Activated CD4-positive, alpha-beta T cell treated with anti-CD3 and anti-CD28 coated beads, Interleukin-10, Interleukin-2, amounts not matched to agents 100 ng/mL and 50 ng/mL, durations not matched to agents 16 hours and 8 hours (primary cell): ENCODE measurements at regions not wholly inside any gene's neighbourhood (a gene's known extent, or its start where the extent isn't known, plus 50 kb on each side); places are given as distances from the start of the nearest gene placed in this dataset.

ENCODE experiments used
- DNase-seq: peaks from one replicate; pipeline ENCODE4 v3.0.0-alpha.2; 2020

GRCh38 chr2:144950899-144951560, 431.1 kb upstream of the ZEB2 start:
- no peak for DNase-seq

- DNase-seq: no peak
Observed at GRCh38 chr2:144948205-144948855, 428.4 kb upstream of the ZEB2 start.

- no peak for DNase-seq
Observed at GRCh38 chr2:144947709-144948037, 427.8 kb upstream of the ZEB2 start.

DNA sequence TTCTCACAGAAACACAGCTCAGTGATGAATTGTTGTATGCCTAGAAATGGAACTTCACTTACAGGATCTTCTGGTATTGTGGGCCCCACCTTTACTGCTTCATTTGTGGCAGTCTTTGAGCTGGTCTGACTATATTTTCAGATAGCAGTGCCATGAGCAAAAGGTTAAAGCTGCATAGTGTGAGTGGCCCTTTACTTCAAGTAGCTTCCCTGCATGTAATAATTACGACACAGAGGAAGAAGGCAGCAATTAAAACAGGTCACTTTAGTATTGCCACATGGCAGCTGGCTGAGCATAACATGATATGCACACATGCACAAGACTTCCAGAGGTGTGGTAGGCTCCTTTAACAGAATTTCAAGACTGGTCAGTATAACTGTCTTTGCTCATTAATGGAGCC, 426.3 kb upstream of the ZEB2 start:
- DNase-seq: no peak

GRCh38 chr2:144944546-144945220, 424.8 kb upstream of the ZEB2 start:
- no peak for DNase-seq

GRCh38 chr2:144943986-144944385, 424.1 kb upstream of the ZEB2 start:
- DNase-seq: no peak

DNA sequence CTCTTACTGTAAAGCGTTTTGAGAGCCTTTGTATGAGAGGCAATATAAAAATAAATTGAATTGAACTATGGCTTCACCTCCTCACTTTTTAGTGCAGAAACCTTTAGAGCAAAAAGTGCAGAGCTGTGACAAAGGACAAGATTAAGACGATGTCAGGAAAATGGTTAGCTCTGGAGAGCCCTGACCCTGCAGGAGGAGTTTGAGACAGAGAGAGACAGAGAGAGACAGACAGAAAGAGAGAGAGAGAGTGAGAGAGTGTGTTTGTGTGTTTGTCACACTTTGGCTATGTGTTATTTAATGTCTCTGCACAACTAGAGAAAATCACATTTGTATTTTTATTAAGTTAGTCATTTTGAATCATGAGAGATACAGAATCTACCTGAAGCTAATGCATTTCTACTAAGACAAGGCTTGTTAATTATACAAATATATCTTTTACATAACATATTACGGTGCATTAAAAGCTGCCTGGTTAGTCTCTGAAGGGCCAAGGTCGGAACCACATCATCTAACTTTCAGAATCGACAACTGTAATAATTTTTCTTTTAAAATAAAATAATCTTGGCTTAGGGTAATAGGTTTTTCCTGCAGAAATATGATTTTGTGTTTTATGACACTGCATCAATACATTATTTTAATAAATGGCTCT, 423.5 kb upstream of the ZEB2 start:
- DNase-seq: no peak

GRCh38 chr2:144942516-144943256, 422.8 kb upstream of the ZEB2 start:
- DNase-seq: no peak

GRCh38 chr2:144941743-144942488, 422.0 kb upstream of the ZEB2 start:
- DNase-seq: no peak

GRCh38 chr2:144939590-144939989, 419.7 kb upstream of the ZEB2 start:
- DNase-seq: no peak

- no peak for DNase-seq
Observed at GRCh38 chr2:144937910-144938709, 418.2 kb upstream of the ZEB2 start.

GRCh38 chr2:144937066-144937465, 417.1 kb upstream of the ZEB2 start:
- no peak for DNase-seq

DNA sequence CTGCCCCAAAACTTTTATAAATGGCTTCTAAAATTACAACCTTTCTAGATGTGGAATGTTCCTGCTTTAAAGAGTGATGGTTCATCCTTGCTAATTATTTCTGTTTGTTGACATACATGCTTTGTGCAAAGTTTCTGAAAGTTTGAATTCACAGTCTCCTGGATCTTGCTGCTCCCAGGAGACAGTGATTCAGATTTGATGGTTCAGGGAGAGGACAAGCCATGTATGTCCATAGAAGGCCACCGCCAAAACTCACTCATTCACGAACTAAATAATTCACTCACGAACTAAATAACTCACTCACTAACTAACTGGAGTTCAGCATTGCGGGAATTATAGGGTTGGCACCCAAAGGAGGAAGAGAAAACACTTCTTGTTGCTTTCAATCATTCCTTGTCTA, 416.5 kb upstream of the ZEB2 start:
- DNase-seq: no peak

DNA sequence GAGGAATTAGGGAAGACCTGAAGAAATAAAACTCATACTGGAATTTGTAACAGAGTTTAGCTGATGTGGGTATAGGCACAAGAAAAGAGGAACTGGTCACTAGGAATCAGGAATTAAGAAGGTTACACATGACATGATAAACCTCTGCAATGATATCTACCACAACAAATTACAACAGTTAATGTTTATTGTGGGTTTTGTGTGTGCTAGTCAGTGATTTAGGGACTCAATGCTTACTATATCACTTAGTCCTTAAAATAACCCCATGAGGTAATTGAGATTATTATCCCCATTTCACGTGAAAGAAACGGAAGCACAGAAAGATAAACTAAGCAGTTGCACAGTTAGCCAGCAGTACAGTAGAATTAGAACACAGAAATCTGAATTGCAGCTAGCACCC, 415.8 kb upstream of the ZEB2 start:
- DNase-seq: no peak

DNA sequence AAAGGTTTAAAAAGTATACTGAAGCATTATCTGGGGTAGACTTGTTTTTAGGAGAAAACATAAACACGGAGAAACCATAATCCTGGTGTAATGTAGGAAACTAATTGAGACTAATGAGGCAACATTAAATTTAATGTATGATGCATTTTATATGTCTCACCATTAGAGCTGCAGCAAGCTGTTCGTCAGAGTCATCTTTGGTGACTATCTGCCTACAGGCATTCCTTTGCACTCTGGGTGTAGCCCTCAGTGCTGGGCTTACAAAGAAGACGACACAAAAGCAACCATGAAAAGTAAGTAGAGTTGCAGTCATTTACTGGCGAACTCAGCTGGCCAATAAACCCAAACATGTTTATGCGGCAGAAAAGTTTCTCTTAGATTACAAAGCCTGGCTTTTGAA, 415.3 kb upstream of the ZEB2 start:
- no peak for DNase-seq

DNA sequence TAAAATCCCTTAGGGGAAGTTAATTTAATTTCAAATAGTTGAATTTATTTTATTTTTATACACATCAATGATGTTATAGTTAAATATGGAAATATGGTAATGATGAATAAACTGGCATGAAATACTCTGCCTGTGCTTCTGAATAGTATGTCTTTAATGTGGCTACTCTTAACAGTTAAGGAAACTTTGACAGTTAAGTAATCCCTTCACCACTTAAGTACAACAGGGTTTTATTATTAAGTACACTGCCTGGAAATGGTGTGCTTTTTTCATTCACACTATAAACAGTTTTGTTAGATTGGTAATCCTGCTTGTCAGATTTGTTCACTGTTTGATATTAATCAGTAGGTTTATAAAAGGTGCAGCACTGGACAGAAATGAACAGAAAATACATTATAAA, 412.0 kb upstream of the ZEB2 start:
- no peak for DNase-seq

DNA sequence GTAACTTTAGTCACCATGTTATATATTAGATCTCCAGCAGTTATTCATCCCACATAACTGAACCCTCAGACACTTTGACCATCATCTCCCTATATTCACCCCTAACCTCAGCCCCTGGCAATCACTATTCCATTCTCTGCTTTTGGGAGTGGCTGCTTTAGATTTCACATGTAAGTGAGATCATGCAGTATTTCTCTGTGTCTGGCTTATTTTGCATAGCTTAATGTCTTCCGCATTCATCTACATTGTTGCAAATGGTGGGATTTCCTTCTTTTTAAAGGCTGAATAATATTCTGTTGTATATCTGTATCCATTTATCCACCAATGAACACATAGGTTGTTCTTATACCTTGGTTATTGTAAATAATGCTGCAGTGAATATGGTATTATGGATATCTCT, 411.6 kb upstream of the ZEB2 start:
- DNase-seq: no peak

- DNase-seq: no peak
Observed at GRCh38 chr2:144927429-144927828, 407.5 kb upstream of the ZEB2 start.

GRCh38 chr2:144925886-144926285, 406.0 kb upstream of the ZEB2 start:
- DNase-seq: no peak

GRCh38 chr2:144924827-144925226, 404.9 kb upstream of the ZEB2 start:
- no peak for DNase-seq

- DNase-seq: peak; percentile 72
Observed at GRCh38 chr2:144922519-144922918, 402.6 kb upstream of the ZEB2 start.
